Karpas-422 (cell line): ENCODE measurements at regions not wholly inside any gene's neighbourhood (a gene's known extent, or its start where the extent isn't known, plus 50 kb on each side); places are given as distances from the start of the nearest gene placed in this dataset.
"Not testable (repeated sequence)": the region's sequence is repeated elsewhere in the genome, so short reads cannot be mapped to it uniquely, and the experiment has no call there.

Experiments used
- DNase-seq: peaks from one replicate; pipeline ENCODE4 v3.0.0-alpha.2; 2015
- H2AFZ ChIP-seq: fragments of 200-600 bp; sonication (generic); 2 replicates; pipeline ENCODE4 v1.6.1; 2014; ENCODE audit warnings: antibody characterized with exemption, low read length, mixed read lengths
- H3K27ac ChIP-seq: fragments of 200-600 bp; sonication (generic); 2 replicates; pipeline ENCODE4 v1.5.1; 2014; ENCODE audit warnings: mild to moderate bottlenecking, low read length, moderate library complexity
- H3K27me3 ChIP-seq: fragments of 200-600 bp; sonication (generic); 2 replicates; pipeline ENCODE4 v1.6.1; 2014; ENCODE audit warnings: low read length, mixed read lengths
- H3K36me3 ChIP-seq: fragments of 200-600 bp; sonication (generic); 2 replicates; pipeline ENCODE4 v1.6.1; 2014; ENCODE audit warnings: low read length, mixed read lengths; ENCODE audit not compliant: insufficient read depth
- H3K4me1 ChIP-seq: fragments of 200-600 bp; sonication (generic); 2 replicates; pipeline ENCODE4 v1.6.1; 2014; ENCODE audit warnings: mild to moderate bottlenecking, low read length, mixed read lengths
- H3K4me2 ChIP-seq: fragments of 200-600 bp; sonication (generic); 2 replicates; pipeline ENCODE4 v1.6.1; 2014; ENCODE audit warnings: low read length, low read depth, mild to moderate bottlenecking; ENCODE audit not compliant: poor library complexity, severe bottlenecking
- H3K4me3 ChIP-seq: fragments of 200-600 bp; sonication (generic); 2 replicates; pipeline ENCODE4 v1.5.1; 2014; ENCODE audit warnings: mild to moderate bottlenecking, antibody characterized with exemption, low read length, mixed read lengths
- H3K79me2 ChIP-seq: fragments of 200-600 bp; sonication (generic); 2 replicates; pipeline ENCODE4 v1.6.1; 2014; ENCODE audit warnings: mild to moderate bottlenecking, low read length, mixed read lengths
- H3K9ac ChIP-seq: fragments of 200-600 bp; sonication (generic); 2 replicates; pipeline ENCODE4 v1.6.0; 2014; ENCODE audit warnings: low read length
- H3K9me2 ChIP-seq: fragments of 200-600 bp; sonication (generic), shearing (Covaris generic); replicated peaks from 2 replicates; pipeline ENCODE4 v1.6.0; 2014; ENCODE audit warnings: mild to moderate bottlenecking, low read length, moderate library complexity; ENCODE audit not compliant: insufficient read depth
- H3K9me3 ChIP-seq: fragments of 300-700, 200-600 bp; sonication (generic); 2 replicates; pipeline ENCODE4 v1.6.1; 2014; ENCODE audit warnings: low read length, mixed read lengths
- H4K20me1 ChIP-seq: fragments of 200-600 bp; sonication (generic); 2 replicates; pipeline ENCODE4 v1.6.1; 2014; ENCODE audit warnings: mild to moderate bottlenecking, antibody characterized with exemption, low read length, low read depth; ENCODE audit not compliant: insufficient read depth

DNA sequence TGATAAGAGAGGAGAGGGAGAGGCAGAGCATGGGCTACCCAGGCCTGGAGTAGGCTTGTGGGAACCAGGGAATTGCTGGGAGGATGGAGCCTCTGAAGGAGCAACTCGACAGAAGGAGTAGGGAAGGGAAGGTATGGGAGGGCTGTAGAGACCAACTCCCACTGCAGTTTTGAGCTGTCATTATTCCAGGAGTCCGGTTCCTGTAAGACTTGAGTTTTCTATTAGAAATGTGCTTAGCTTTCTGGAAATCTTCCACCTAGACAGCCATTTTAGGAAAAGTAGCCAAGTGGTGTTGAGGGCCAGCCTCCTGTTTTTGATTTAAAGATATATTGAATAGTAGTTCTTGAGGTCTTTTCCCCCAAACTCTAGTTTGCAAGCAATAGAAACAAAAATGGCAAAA lies 323.5 kb downstream of the LRRC70 start:
- H3K4me3 ChIP-seq: no peak overlapping the region
- no peak overlapping the region for H3K4me2 ChIP-seq
- H3K9me3 ChIP-seq: no peaks in the 10 kb centered on the region
- no peak overlapping the region for H3K27ac ChIP-seq
- no peaks in the 10 kb centered on the region for H3K36me3 ChIP-seq
- H3K27me3 ChIP-seq: no peaks in the 10 kb centered on the region
- no peaks in the 10 kb centered on the region for H3K4me1 ChIP-seq
- H3K79me2 ChIP-seq: no peaks in the 10 kb centered on the region
- DNase-seq: no peak
- H3K9me2 ChIP-seq: no peaks in the 10 kb centered on the region
- no peak overlapping the region for H3K9ac ChIP-seq
- H4K20me1 ChIP-seq: no peaks in the 10 kb centered on the region
- no peak overlapping the region for H2AFZ ChIP-seq

DNA sequence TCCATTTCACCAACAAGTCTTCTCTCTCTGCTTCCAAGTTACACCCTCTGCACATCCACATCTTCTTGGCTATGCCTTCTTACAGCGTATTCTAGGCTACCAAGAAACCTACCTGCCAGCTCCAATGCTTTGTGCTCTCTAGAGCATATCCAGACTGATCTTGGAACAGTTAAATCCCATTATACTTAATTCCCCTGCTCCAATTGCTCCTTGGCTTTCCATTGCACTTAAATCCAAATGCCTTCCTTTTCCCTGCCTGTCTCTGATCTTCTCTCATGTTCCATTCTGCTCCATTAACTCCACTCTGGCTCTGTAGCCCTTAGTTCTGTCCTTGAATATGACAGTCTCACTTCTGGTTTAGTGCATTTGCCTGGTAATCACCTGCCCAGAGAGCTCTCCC lies 322.4 kb downstream of the LRRC70 start:
- Histone ChIP-seq H4K20me1 (no peaks in the 10 kb centered on the region), H3K9me3 (no peaks in the 10 kb centered on the region), H3K4me3 (no peak overlapping the region), H3K27ac (no peak overlapping the region), H3K27me3 (no peaks in the 10 kb centered on the region), H3K4me1 (no peaks in the 10 kb centered on the region), H3K4me2 (no peak overlapping the region), H2AFZ (no peak overlapping the region), H3K79me2 (no peaks in the 10 kb centered on the region), H3K9ac (no peak overlapping the region), H3K36me3 (no peaks in the 10 kb centered on the region), H3K9me2 (no peaks in the 10 kb centered on the region)
- no peak for DNase-seq

DNA sequence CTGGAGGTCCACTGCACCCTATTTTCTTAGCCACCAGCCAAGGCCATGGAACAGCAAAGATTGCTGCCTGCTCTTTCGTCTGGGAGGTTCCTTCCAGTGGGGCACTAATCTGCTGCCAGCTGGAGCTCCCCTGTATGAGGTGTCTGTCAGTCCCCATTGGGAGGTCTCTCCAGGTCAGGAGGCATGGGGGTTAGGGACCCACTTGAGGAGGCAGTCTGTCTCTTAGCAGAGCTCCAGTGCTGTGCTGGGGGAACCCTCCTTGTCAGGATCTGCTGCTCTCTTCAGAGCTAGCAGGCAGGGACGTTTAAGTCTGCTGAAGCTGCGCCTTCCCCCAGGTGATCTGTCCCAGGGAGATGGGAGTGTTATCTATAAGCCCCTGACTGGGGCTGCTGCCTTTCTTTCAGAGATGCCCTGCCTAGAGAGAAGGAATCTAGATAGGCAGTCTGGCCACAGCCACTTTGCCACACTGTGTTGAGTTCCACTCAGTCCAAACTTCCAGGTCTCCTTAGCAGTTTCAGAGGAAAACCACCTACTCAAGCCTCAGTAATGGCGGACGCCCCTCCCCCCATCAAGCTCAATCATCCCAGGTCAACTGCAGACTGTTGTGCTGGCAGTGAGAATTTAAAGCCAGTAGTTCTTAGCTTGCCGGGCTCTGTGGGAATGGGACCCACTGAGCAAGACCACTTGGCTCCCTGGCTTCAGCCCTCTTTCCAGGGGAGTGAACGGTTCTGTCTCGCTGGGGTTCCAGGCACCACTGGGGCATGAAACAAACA lies 317.7 kb downstream of the LRRC70 start:
- no peaks in the 10 kb centered on the region for H3K9me3 ChIP-seq
- no peaks in the 10 kb centered on the region for H3K9me2 ChIP-seq
- H2AFZ ChIP-seq: no peak overlapping the region
- no peaks in the 10 kb centered on the region for H4K20me1 ChIP-seq
- H3K9ac ChIP-seq: no peak overlapping the region
- H3K4me1 ChIP-seq: no peaks in the 10 kb centered on the region
- H3K27me3 ChIP-seq: no peaks in the 10 kb centered on the region
- no peak overlapping the region for H3K4me2 ChIP-seq
- DNase-seq: no peak
- no peak overlapping the region for H3K4me3 ChIP-seq
- no peak overlapping the region for H3K27ac ChIP-seq
- no peaks in the 10 kb centered on the region for H3K36me3 ChIP-seq
- H3K79me2 ChIP-seq: no peaks in the 10 kb centered on the region

DNA sequence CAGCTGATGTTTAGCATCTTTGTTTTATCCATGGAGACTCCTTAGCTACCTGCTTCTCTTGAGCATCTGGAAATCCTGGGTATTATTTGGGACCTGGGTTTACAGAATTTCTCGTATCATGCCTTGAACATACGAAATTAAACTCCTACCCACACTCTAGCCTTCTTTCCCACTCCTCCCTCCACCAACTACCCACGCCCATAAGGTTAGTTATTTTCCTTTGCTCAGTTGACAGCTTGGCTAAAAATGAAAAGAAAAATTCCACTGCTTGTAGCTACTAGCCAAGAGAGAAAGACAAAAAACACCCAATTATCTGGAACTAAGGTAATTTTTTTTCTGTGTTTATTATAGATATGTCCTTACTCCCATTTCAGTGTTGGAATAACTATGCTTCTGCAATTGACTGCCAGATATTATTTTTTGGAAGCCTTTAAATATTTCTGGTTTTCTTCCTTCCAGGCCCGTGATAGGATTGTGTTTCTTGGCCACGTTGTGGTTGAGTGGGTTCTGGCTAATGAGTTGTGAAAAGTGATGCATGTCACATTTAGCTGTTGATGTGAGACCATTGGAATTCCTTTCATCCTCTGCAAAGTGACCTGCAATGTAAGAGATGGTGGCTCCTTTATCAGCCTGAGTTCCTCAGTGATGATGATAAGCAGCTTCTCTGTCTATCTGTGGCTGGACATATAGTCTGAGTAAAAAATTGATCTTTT lies 308.1 kb downstream of the LRRC70 start:
- Histone ChIP-seq H3K9me2 (no peaks in the 10 kb centered on the region), H3K79me2 (no peaks in the 10 kb centered on the region), H4K20me1 (no peaks in the 10 kb centered on the region), H3K36me3 (no peaks in the 10 kb centered on the region), H3K9me3 (no peaks in the 10 kb centered on the region), H3K9ac (no peak overlapping the region), H3K27ac (no peak overlapping the region), H2AFZ (no peak overlapping the region), H3K4me2 (no peak overlapping the region), H3K4me3 (no peak overlapping the region), H3K4me1 (no peaks in the 10 kb centered on the region), H3K27me3 (no peaks in the 10 kb centered on the region)
- DNase-seq: no peak

DNA sequence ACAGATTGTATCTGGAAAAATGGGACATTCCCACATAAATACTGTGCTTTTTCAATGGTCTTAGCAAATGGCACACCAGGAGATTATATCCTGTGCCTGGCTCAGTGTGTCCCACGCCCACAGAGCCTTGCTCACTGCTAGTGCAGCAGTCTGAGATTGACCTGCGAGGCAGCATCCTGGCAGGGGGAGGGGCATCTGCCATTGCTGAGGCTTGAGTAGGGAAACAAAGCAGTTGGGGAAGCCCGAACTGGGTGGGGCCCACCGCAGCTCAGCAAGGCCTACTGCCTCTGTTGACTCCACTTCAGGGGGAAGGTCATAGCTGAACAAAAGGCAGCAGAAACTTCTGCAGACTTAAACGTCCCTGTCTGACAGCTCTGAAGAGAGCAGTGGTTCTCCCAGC lies 258.7 kb downstream of the LRRC70 start:
- not testable (repeated sequence) for H4K20me1 ChIP-seq

DNA sequence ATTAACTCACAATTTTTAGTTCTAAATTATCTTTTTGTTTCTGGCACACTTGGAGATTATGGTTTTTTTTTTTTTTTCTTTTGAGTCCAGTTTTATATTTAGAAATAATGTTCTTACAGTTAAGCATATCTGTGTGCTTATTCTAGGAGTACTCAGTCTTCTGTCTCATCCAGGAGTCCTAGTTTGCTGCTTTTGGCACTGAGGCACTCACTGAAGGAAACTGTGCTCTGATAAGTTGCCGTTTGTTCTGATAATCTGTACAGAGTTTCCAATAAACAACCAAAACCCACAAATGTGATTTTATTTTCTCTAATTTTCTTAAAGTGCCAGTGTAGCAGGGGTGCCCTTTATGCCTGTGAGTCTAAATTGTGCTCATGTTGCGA lies 251.0 kb downstream of the LRRC70 start:
- no peak overlapping the region for H3K4me2 ChIP-seq
- no peaks in the 10 kb centered on the region for H3K27me3 ChIP-seq
- no peaks in the 10 kb centered on the region for H3K4me1 ChIP-seq
- H3K4me3 ChIP-seq: no peak overlapping the region
- no peaks in the 10 kb centered on the region for H3K9me3 ChIP-seq
- no peaks in the 10 kb centered on the region for H3K9me2 ChIP-seq
- H3K36me3 ChIP-seq: no peaks in the 10 kb centered on the region
- no peak overlapping the region for H3K27ac ChIP-seq
- DNase-seq: no peak
- no peaks in the 10 kb centered on the region for H3K79me2 ChIP-seq
- no peaks in the 10 kb centered on the region for H4K20me1 ChIP-seq
- H2AFZ ChIP-seq: no peak overlapping the region
- H3K9ac ChIP-seq: no peak overlapping the region

More for the DNA sequence above, 258.7 kb downstream of the LRRC70 start:
- H3K4me2 ChIP-seq, H3K36me3 ChIP-seq, H3K9me2 ChIP-seq, H3K4me3 ChIP-seq, H3K9me3 ChIP-seq, H3K27ac ChIP-seq, H3K79me2 ChIP-seq, H2AFZ ChIP-seq, H3K27me3 ChIP-seq, DNase-seq, H3K4me1 ChIP-seq, H3K9ac ChIP-seq: not testable (repeated sequence)

DNA sequence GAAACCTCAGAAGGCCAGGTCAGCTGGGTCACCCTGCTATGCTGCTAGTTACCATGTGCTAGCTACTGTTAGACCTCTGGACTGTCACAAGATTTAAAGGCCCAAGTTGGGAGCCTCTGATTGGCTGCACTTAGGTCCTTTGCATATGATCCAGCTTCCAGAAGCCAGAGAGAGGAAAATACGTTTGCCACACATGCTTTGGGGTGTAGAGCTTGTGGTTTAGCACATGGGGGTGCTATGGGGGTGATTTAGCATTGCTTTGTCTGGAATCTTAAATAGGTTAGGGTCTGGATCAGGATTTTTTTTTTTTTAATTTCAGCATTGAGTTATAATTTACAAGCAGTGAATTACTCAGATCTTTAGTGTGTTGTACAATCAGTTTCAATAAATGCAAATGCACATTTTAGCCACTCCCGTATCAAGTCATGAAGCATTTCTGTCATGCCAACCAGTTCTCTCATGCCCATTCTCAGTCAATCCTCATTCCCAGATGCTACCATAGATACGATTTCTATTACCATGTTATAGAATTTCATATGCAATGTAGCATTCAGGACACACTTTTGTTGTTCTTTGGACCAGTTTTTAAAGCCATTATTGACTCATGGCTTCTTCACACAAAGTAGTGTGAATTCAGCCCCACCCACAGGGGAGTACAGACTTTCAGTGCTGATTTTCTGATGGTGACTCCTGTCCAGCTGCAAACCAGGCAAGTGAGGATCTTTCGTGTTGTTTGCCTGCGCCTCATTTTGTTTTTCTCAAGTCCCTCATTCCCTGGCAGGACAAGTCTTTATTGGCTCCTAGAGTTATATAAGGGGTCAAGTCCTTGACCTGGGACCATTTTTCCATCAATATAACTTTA lies 250.4 kb downstream of the LRRC70 start:
- H3K27me3 ChIP-seq: no peaks in the 10 kb centered on the region
- no peak overlapping the region for H2AFZ ChIP-seq
- no peaks in the 10 kb centered on the region for H4K20me1 ChIP-seq
- no peaks in the 10 kb centered on the region for H3K9me3 ChIP-seq
- no peak overlapping the region for H3K27ac ChIP-seq
- H3K9me2 ChIP-seq: no peaks in the 10 kb centered on the region
- no peak overlapping the region for H3K9ac ChIP-seq
- H3K4me1 ChIP-seq: no peaks in the 10 kb centered on the region
- no peaks in the 10 kb centered on the region for H3K79me2 ChIP-seq
- H3K4me3 ChIP-seq: no peak overlapping the region
- H3K4me2 ChIP-seq: no peak overlapping the region
- no peak for DNase-seq
- H3K36me3 ChIP-seq: no peaks in the 10 kb centered on the region

DNA sequence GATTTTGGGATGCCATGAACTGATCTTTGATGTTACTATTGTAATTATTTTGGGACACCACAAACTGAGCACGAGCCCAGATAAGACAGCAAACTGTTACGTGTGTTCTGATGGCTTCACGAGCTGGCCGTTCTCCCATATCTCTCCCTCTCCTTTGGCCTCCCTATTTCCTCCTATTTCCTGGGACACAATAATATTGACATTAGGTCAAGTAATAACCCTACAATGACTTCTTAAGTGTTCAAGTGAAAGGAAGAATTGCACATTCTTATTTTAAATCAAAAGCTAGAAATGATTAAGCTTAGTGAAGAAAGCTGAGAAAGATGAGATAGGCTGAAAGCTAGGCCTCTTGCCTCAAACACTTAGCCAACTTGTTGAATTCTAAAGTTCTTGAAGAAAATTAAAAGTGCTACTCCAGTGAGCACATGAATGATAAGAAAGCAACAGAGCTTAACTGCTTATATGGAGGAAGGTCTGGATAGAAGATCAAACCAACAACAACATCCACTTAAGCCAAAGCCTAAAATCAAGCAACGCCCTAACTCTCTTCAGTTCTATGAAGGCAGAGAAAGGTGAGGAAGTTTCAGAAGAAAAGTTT lies 247.1 kb downstream of the LRRC70 start:
- no peaks in the 10 kb centered on the region for H3K9me2 ChIP-seq
- H3K9ac ChIP-seq: no peak overlapping the region
- no peaks in the 10 kb centered on the region for H3K27me3 ChIP-seq
- no peaks in the 10 kb centered on the region for H3K9me3 ChIP-seq
- H3K4me3 ChIP-seq: no peak overlapping the region
- H3K79me2 ChIP-seq: no peaks in the 10 kb centered on the region
- no peaks in the 10 kb centered on the region for H3K36me3 ChIP-seq
- no peak overlapping the region for H2AFZ ChIP-seq
- no peaks in the 10 kb centered on the region for H3K4me1 ChIP-seq
- H4K20me1 ChIP-seq: no peaks in the 10 kb centered on the region
- H3K4me2 ChIP-seq: no peak overlapping the region
- no peak for DNase-seq
- no peak overlapping the region for H3K27ac ChIP-seq
